ENCODE measurements at regions not wholly inside any gene's neighbourhood (a gene's known extent, or its start where the extent isn't known, plus 50 kb on each side); places are given as distances from the start of the nearest gene placed in this dataset.

DNA sequence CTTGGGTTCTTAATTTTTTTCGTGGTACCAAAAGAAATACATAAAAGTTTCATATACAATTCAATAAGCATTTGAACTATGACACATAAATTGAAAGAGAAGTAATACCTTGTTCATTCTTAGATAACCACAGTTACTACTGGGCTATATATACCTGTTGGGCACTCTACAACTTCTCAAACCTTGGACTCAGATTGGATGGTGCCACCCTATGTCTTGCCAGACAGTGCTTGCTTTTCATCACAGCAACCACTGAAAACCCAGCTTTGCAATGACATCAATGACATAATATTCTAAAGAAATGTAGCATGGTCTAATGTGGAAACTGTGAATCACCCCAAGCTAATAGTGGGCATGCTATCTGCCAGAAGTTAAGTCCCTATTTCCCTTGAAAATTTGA lies 62.8 kb upstream of the DPH5 start:
- no peak overlapping the region for H3K4me3 ChIP-seq (replicated peaks in 1 of 2; ENCODE audit: low read depth in 2 of 2, low read length in 2 of 2)
- TF ChIP-seq, protein P1, sequence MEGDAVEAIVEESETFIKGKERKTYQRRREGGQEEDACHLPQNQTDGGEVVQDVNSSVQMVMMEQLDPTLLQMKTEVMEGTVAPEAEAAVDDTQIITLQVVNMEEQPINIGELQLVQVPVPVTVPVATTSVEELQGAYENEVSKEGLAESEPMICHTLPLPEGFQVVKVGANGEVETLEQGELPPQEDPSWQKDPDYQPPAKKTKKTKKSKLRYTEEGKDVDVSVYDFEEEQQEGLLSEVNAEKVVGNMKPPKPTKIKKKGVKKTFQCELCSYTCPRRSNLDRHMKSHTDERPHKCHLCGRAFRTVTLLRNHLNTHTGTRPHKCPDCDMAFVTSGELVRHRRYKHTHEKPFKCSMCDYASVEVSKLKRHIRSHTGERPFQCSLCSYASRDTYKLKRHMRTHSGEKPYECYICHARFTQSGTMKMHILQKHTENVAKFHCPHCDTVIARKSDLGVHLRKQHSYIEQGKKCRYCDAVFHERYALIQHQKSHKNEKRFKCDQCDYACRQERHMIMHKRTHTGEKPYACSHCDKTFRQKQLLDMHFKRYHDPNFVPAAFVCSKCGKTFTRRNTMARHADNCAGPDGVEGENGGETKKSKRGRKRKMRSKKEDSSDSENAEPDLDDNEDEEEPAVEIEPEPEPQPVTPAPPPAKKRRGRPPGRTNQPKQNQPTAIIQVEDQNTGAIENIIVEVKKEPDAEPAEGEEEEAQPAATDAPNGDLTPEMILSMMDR (IDR thresholded peaks at IDR 0.05; ENCODE audit: low read depth, low read length), result no peak
- DNase-seq (ENCODE audit: low read depth in 2 of 2), result no peak

DNA sequence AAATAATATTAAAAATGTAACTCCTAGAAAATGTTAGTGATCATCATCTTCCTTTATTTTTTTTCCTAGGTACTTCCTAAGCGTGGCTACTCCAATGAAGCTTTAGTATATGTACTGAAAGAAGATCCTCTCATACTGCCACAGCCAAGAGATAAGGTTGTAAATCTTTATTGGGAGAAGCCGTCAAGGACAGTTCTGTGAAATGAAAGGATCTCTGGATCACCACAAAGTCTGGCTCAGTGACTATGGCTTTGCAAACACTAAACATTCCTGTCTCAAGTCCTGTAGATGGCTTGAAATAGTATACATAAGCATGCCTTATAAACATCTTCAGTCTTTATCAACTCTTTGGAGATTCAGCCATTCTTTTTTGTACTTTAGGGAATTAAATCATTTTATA lies 61.2 kb upstream of the DPH5 start:
- DNase-seq (ENCODE audit: low read depth in 2 of 2), result no peak
- TF ChIP-seq, protein P1 (IDR thresholded peaks at IDR 0.05; ENCODE audit: low read depth, low read length), result no peak
- H3K4me3 ChIP-seq (replicated peaks in 1 of 2; ENCODE audit: low read depth in 2 of 2, low read length in 2 of 2), result no peak overlapping the region

DNA sequence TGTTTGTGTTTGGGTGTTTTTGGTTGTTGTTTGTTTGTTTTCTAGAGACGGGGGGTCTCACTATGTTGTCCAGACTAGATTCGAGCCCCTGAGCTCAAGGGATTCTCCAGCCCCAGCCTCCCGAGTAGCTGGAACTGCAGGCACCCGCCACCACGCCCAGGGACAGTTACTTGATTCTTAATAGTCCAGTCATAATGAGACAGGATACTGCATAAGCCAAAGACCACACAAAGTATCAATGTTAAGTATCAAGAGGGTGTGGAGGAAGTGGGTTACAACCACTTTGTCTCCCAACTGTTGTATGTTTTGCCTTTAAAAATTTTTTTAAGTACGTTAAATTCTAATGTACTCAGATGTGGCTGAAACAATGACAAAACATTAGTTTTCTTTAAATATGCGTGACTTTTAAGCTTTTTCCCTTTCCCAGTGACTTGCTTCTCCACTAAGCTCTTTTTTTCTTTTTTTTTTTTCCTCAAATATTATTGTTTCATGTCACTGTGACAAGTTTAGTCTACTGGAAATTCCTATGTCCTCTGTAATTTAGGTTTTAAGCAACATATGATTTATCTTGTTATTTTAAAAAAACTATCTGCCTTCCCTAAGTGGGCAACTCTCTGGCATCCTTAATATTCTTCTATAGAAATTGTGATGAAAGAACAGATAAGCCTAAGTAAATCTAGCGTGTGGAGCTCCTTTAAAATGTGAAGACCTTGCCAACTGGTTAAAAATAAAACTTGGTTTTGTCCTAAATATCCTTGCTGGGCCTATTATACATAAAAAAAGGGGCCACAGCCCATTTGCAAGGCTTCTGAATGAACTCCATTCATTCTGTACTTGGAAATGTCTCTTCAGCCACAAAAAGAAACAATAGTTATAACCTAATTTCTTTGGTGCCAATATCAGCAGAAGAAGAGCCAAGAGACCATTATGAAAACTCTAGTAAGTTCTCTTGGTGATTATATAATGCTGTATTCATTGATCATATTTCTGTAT lies 56.2 kb upstream of the DPH5 start:
- TF ChIP-seq, protein P1 (IDR thresholded peaks at IDR 0.05; ENCODE audit: low read depth, low read length), result no peak
- DNase-seq (ENCODE audit: low read depth in 2 of 2), result no peak
- H3K4me3 ChIP-seq (replicated peaks in 1 of 2; ENCODE audit: low read depth in 2 of 2, low read length in 2 of 2), result no peak overlapping the region

DNA sequence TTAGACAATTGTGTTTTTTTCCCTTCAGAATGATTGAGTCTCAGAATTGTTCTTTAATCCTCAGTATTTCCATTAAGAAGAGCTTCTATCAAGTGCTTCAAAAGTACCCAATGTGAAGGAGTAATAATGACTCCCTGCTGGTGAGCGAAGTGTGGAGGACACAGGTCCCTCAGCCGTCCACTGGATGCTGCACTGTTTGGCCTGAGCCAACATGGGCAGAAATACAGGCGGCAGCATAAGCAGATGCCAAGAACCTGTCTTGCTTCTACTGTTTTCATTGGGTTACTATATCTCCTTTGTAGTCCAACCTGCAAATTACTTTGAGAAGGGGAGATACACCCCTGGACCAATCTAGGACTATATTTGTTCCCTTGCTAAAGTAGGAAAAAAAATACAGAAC lies 55.3 kb upstream of the DPH5 start:
- H3K4me3 ChIP-seq (replicated peaks in 1 of 2; ENCODE audit: low read depth in 2 of 2, low read length in 2 of 2), result no peak overlapping the region
- TF ChIP-seq, protein P1 (IDR thresholded peaks at IDR 0.05; ENCODE audit: low read depth, low read length), result no peak
- DNase-seq (ENCODE audit: low read depth in 2 of 2), result no peak

DNA sequence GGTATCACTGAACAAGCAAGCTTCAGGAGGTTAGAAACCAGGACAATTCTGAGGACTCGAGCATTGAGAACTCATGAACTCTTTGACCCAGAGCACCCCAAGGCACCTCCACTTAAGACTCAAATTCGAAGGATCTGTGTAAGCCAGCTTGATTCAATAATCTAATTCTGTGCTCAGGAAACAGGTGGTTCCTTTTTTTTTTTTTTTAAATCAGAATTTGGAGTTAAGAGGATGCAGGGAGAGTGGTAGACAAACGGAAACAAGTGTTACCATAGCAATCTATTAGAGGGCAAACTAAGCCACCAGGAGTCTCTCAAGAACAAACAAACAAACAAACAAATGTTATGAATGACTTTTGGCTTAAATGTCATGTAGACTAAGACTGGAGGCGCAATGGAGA lies 53.8 kb upstream of the DPH5 start:
- no peak overlapping the region for H3K4me3 ChIP-seq (replicated peaks in 1 of 2; ENCODE audit: low read depth in 2 of 2, low read length in 2 of 2)
- DNase-seq (ENCODE audit: low read depth in 2 of 2), result no peak
- TF ChIP-seq, protein P1 (IDR thresholded peaks at IDR 0.05; ENCODE audit: low read depth, low read length), result no peak

DNA sequence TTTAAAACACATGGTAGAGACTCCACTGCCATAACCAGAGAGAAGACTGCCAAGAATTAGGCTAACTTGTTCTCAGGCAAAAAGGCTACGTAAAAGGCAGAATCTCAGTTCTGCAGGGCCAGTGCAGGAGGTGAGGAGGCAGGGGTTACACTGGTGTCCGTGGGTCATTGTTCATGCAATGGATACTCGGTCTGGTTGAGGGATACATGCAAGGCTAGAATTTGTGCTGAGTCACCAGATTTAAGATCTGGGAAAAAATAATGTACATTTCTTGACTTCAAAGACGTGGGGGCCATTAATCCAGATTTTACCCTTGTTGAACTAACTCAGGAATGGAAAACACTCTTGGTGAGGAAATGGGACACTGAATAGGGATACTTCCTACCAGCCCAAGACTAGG lies 52.3 kb upstream of the DPH5 start:
- DNase-seq (ENCODE audit: low read depth in 2 of 2), result no peak
- TF ChIP-seq, protein P1 (IDR thresholded peaks at IDR 0.05; ENCODE audit: low read depth, low read length), result no peak
- no peak overlapping the region for H3K4me3 ChIP-seq (replicated peaks in 1 of 2; ENCODE audit: low read depth in 2 of 2, low read length in 2 of 2)
